Natural killer cell treated with Interleukin-12 subunit alpha and Interleukin-12 subunit beta and Interleukin-15 and Interleukin-18, amount 100 ng/mL, for 72 hours (primary cell): ENCODE measurements at regions not wholly inside any gene's neighbourhood (a gene's known extent, or its start where the extent isn't known, plus 50 kb on each side); places are given as distances from the start of the nearest gene placed in this dataset.

Source experiments
- ATAC-seq, 2 donors: fragments of 150-1000 bp; cut with Tn5 transposase in 1 of 2; sonication (Bioruptor Pico), chemical (Tn5 transposase) in 1 of 2; 2 replicates each; pipeline ENCODE4 v1.10.0; 2021
- DNase-seq: peaks from one replicate; pipeline ENCODE4 v3.0.0; 2022; ENCODE audit warnings: low spot score
- H3K27ac Mint-ChIP-seq, 2 donors: 1 replicate in 1 of 2; 2 replicates in 1 of 2; pipeline ENCODE4 v1.8.0; 2022; ENCODE audit warnings: mixed read lengths in 2 of 2, mild to moderate bottlenecking in 1 of 2, moderate library complexity in 1 of 2
- H3K27me3 Mint-ChIP-seq, 2 donors: 1 replicate in 1 of 2; 2 replicates in 1 of 2; pipeline ENCODE4 v1.8.0; 2022; ENCODE audit warnings: mixed read lengths in 2 of 2
- H3K36me3 Mint-ChIP-seq: one replicate; pipeline ENCODE4 v1.8.0; 2022; ENCODE audit warnings: mixed read lengths
- H3K4me1 Mint-ChIP-seq, 2 donors: 1 replicate in 1 of 2; 2 replicates in 1 of 2; pipeline ENCODE4 v1.8.0; 2022; ENCODE audit warnings: low read depth in 2 of 2, mixed read lengths in 2 of 2, mild to moderate bottlenecking in 1 of 2
- H3K4me3 Mint-ChIP-seq: one replicate; pipeline ENCODE4 v1.8.0; 2022; ENCODE audit warnings: mixed read lengths
- H3K9me3 Mint-ChIP-seq: 2 replicates; pipeline ENCODE4 v1.8.0; 2022; ENCODE audit warnings: mixed read lengths

GRCh38 chr3:66661628-66662027 is 160.8 kb upstream of the LRIG1 start:
- Mint-ChIP-seq H3K9me3 (no peaks in the 10 kb centered on the region), H3K4me1 (no peaks in the 10 kb centered on the region), H3K27ac (no peak overlapping the region), H3K36me3 (no peaks in the 10 kb centered on the region), H3K4me3 (no peak overlapping the region), H3K27me3 (peaks cover 12 to 34% of the 10 kb centered on the region in 2 donors)
- DNase-seq, result no peak
- no peak for ATAC-seq

- peaks cover 13 to 39% of the 10 kb centered on the region in 2 donors for H3K27me3 Mint-ChIP-seq
- H3K9me3 Mint-ChIP-seq, result no peaks in the 10 kb centered on the region
- H3K4me1 Mint-ChIP-seq, result no peaks in the 10 kb centered on the region
- no peak for ATAC-seq
- no peaks in the 10 kb centered on the region for H3K36me3 Mint-ChIP-seq
- no peak for DNase-seq
- no peak overlapping the region for H3K27ac Mint-ChIP-seq
- no peak overlapping the region for H3K4me3 Mint-ChIP-seq
These were observed 162.1 kb upstream of the LRIG1 start for GRCh38 chr3:66662894-66663293.

GRCh38 chr3:66665021-66665695 is 164.3 kb upstream of the LRIG1 start:
- Mint-ChIP-seq H3K27me3 (peaks cover 16 to 36% of the 10 kb centered on the region in 2 donors), H3K36me3 (no peaks in the 10 kb centered on the region), H3K4me3 (no peak overlapping the region), H3K27ac (no peak overlapping the region), H3K9me3 (no peaks in the 10 kb centered on the region), H3K4me1 (no peaks in the 10 kb centered on the region)
- DNase-seq, result no peak
- no peak for ATAC-seq

GRCh38 chr3:66666362-66666761 is 165.5 kb upstream of the LRIG1 start:
- H3K27me3 Mint-ChIP-seq, result peaks cover 16 to 36% of the 10 kb centered on the region in 2 donors
- no peak for ATAC-seq
- no peak for DNase-seq
- no peak overlapping the region for H3K27ac Mint-ChIP-seq
- no peaks in the 10 kb centered on the region for H3K4me1 Mint-ChIP-seq
- no peak overlapping the region for H3K4me3 Mint-ChIP-seq
- no peaks in the 10 kb centered on the region for H3K36me3 Mint-ChIP-seq
- no peaks in the 10 kb centered on the region for H3K9me3 Mint-ChIP-seq

GRCh38 chr3:66667263-66667662 is 166.4 kb upstream of the LRIG1 start:
- Mint-ChIP-seq H3K27ac (no peak overlapping the region), H3K4me3 (no peak overlapping the region)

GRCh38 chr3:66671291-66671690 is 170.5 kb upstream of the LRIG1 start:
- H3K27ac Mint-ChIP-seq, result no peak overlapping the region
- no peak overlapping the region for H3K4me3 Mint-ChIP-seq
- ATAC-seq, result no peak
- H3K36me3 Mint-ChIP-seq, result no peaks in the 10 kb centered on the region
- no peak for DNase-seq
- H3K27me3 Mint-ChIP-seq, result peaks cover 15 to 20% of the 10 kb centered on the region in 2 donors
- no peaks in the 10 kb centered on the region for H3K9me3 Mint-ChIP-seq
- no peaks in the 10 kb centered on the region for H3K4me1 Mint-ChIP-seq

More at GRCh38 chr3:66667263-66667662, 166.4 kb upstream of the LRIG1 start:
- no peak for DNase-seq
- H3K36me3 Mint-ChIP-seq, result no peaks in the 10 kb centered on the region
- no peaks in the 10 kb centered on the region for H3K4me1 Mint-ChIP-seq
- peaks cover 14 to 36% of the 10 kb centered on the region in 2 donors for H3K27me3 Mint-ChIP-seq
- ATAC-seq, result no peak
- H3K9me3 Mint-ChIP-seq, result no peaks in the 10 kb centered on the region

GRCh38 chr3:66672830-66673229 is 172.0 kb upstream of the LRIG1 start:
- Mint-ChIP-seq H3K36me3 (no peaks in the 10 kb centered on the region), H3K27me3 (peaks cover 13% of the 10 kb centered on the region in 2 donors), H3K9me3 (no peaks in the 10 kb centered on the region), H3K27ac (no peak overlapping the region), H3K4me3 (no peak overlapping the region), H3K4me1 (no peaks in the 10 kb centered on the region)
- no peak for DNase-seq
- ATAC-seq, result no peak

- Mint-ChIP-seq H3K27ac (no peak overlapping the region), H3K4me1 (no peaks in the 10 kb centered on the region), H3K9me3 (no peaks in the 10 kb centered on the region), H3K36me3 (no peaks in the 10 kb centered on the region), H3K27me3 (peaks cover 13 to 16% of the 10 kb centered on the region in 2 donors), H3K4me3 (no peak overlapping the region)
- no peak for ATAC-seq
- no peak for DNase-seq
These were observed 172.5 kb upstream of the LRIG1 start for GRCh38 chr3:66673293-66673692.

GRCh38 chr3:66675366-66675765 is 174.5 kb upstream of the LRIG1 start:
- H3K9me3 Mint-ChIP-seq, result no peaks in the 10 kb centered on the region
- no peak overlapping the region for H3K27ac Mint-ChIP-seq
- no peak for ATAC-seq

GRCh38 chr3:66692042-66692765 is 191.4 kb upstream of the LRIG1 start:
- ATAC-seq, result no peak
- Mint-ChIP-seq H3K9me3 (no peaks in the 10 kb centered on the region), H3K27me3 (peaks cover 4 to 27% of the 10 kb centered on the region in 2 donors), H3K36me3 (no peaks in the 10 kb centered on the region), H3K4me1 (no peaks in the 10 kb centered on the region), H3K27ac (no peak overlapping the region), H3K4me3 (no peak overlapping the region)
- no peak for DNase-seq

More at GRCh38 chr3:66675366-66675765, 174.5 kb upstream of the LRIG1 start:
- Mint-ChIP-seq H3K36me3 (no peaks in the 10 kb centered on the region), H3K4me3 (no peak overlapping the region), H3K4me1 (no peaks in the 10 kb centered on the region), H3K27me3 (peaks cover 17 to 23% of the 10 kb centered on the region in 2 donors)
- DNase-seq, result no peak

- Mint-ChIP-seq H3K9me3 (no peaks in the 10 kb centered on the region), H3K36me3 (no peaks in the 10 kb centered on the region), H3K27ac (no peak overlapping the region), H3K4me1 (no peaks in the 10 kb centered on the region), H3K4me3 (no peak overlapping the region), H3K27me3 (peaks cover 4 to 27% of the 10 kb centered on the region in 2 donors)
- DNase-seq (no peak), ATAC-seq (no peak)
These were observed 191.9 kb upstream of the LRIG1 start for GRCh38 chr3:66692766-66693150.

- Mint-ChIP-seq H3K27me3 (peaks cover 4 to 27% of the 10 kb centered on the region in 2 donors), H3K36me3 (no peaks in the 10 kb centered on the region), H3K9me3 (no peaks in the 10 kb centered on the region)
These were observed 192.7 kb upstream of the LRIG1 start for GRCh38 chr3:66693461-66694031.

GRCh38 chr3:66702126-66702525 is 201.3 kb upstream of the LRIG1 start:
- no peak overlapping the region for H3K27ac Mint-ChIP-seq
- H3K9me3 Mint-ChIP-seq, result no peaks in the 10 kb centered on the region
- H3K4me3 Mint-ChIP-seq, result no peak overlapping the region
- DNase-seq (no peak), ATAC-seq (no peak)
- no peaks in the 10 kb centered on the region for H3K36me3 Mint-ChIP-seq
- H3K27me3 Mint-ChIP-seq, result peaks cover 9 to 16% of the 10 kb centered on the region in 2 donors
- no peaks in the 10 kb centered on the region for H3K4me1 Mint-ChIP-seq

More at GRCh38 chr3:66693461-66694031, 192.7 kb upstream of the LRIG1 start:
- no peak for DNase-seq
- H3K4me3 Mint-ChIP-seq, result no peak overlapping the region
- H3K27ac Mint-ChIP-seq, result no peak overlapping the region
- ATAC-seq, result no peak
- H3K4me1 Mint-ChIP-seq, result no peaks in the 10 kb centered on the region

GRCh38 chr3:66703501-66703900 is 202.7 kb upstream of the LRIG1 start:
- no peak overlapping the region for H3K27ac Mint-ChIP-seq
- H3K9me3 Mint-ChIP-seq, result no peaks in the 10 kb centered on the region
- H3K4me3 Mint-ChIP-seq, result no peak overlapping the region
- DNase-seq (no peak), ATAC-seq (no peak)
- no peaks in the 10 kb centered on the region for H3K36me3 Mint-ChIP-seq
- peaks cover 11 to 16% of the 10 kb centered on the region in 2 donors for H3K27me3 Mint-ChIP-seq
- H3K4me1 Mint-ChIP-seq, result no peaks in the 10 kb centered on the region
